ENCODE measurements at regions not wholly inside any gene's neighbourhood (a gene's known extent, or its start where the extent isn't known, plus 50 kb on each side); places are given as distances from the start of the nearest gene placed in this dataset.

DNA sequence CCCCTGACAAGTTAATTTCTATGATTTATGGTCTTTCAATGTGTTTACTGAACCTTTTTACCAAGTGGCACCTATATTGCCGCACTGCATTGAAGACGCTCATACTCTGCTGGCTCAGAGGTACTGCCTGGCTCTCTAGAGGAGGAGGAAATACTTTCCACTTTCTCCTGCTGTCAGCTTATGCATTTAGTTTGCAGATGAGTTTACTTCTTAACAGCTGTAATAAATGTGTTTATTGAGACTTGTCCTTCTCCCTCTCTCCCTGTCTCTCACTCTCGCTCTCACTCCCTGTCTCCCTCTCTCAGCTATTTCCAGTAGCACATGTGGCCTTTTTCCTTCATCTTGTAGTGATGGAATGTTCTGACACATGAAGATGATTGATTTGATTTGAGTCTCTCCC, 60.3 kb upstream of the SPATA13 start:
- WGBS, 10 experiments = 0 to 92% (median 80%) methylated on average over 1 to 3 of the region's 3 CpGs; no CpG with 5 or more reads in 1 of the 10 experiments
- peaks cover 28 to 38% of the 10 kb centered on the region in 2 donors for H3K4me1 ChIP-seq (replicated peaks in 1 of 2)

DNA sequence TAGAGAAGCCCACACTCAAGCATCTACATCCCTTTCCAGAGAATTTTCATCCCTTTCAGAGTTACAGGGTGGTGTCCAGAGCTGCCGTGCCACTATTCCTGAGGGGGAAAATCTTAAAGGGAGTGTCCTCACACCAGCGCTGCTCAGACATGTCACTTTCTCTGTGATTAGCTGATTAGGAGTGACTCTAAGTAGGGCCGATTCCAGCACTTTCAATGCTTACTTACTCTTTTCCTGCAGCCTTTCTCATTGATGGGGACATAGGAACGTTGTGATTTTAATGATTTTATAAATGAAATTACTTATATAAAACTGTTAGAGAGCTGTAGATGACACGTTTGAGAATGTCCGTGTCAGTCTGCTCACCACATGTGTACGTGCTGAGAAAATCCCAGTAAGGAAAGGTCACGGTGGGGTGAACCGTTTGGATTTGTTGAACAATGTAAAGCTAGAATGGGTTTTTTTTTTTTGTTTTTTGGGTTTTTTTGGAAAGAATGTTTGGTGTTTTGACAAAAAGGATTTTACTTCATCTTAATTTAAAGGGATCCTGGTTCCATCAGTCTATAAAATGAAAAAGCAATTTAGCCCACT, 56.6 kb upstream of the SPATA13 start:
- in situ Hi-C loops (cut with MboI; ENCODE audit: low pct_unique_long_range_greater_than_20kb in 2 of 9, low sequenced_read_pairs in 9 of 9, unreplicated experiment in 9 of 9) = no loop called here
- Histone ChIP-seq H3K4me3 (peak overlapping the region in 1 of 5 donors; percentile 7), H3K27ac (peak overlapping the region in 1 of 2 donors; percentile 54), H3K4me1 (replicated peaks in 1 of 2) (peaks cover 33 to 34% of the 10 kb centered on the region in 2 donors)
- WGBS, 10 experiments = 0 to 78% (median 18%) methylated on average over 1 to 7 of the region's 9 CpGs; no CpG with 5 or more reads in 1 of the 10 experiments
- ATAC-seq (replicated peaks in 6 of 8) = peak in 6 of 8 experiments; percentile 46 to 72 (median 58)

More for the DNA sequence above, 60.3 kb upstream of the SPATA13 start:
- peak in 7 of 8 experiments; percentile 11 to 59 (median 42) for ATAC-seq (replicated peaks in 6 of 8)
- in situ Hi-C loops (cut with MboI; ENCODE audit: low pct_unique_long_range_greater_than_20kb in 2 of 9, low sequenced_read_pairs in 9 of 9, unreplicated experiment in 9 of 9) = no loop called here
- no peak overlapping the region for H3K4me3 ChIP-seq
- no peak overlapping the region for H3K27ac ChIP-seq

DNA sequence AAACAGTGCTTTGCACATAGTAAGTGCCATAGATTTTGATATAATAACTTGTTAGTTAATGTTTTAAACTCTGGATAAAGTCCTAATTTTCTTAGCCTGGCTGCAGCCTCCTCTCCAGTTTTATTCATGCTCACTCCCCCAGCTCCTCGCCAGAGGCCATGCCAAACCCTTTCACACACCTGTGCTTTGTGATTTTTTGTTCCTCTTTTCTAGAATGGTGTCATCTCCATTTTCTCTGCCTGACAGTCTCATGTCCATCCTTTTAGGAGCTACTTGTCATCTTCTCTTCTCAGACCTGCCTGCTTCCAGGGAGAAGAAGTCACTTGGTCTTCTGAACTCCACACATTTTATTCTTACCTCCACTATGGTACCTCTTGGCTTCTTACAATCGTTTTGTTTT, 55.8 kb upstream of the SPATA13 start:
- no peak overlapping the region for H3K4me3 ChIP-seq
- WGBS, 10 experiments = 0 to 71% (median 41%) methylated on average over 1 to 2 of the region's 2 CpGs; no CpG with 5 or more reads in 4 of the 10 experiments
- ATAC-seq (replicated peaks in 6 of 8) = no peak

DNA sequence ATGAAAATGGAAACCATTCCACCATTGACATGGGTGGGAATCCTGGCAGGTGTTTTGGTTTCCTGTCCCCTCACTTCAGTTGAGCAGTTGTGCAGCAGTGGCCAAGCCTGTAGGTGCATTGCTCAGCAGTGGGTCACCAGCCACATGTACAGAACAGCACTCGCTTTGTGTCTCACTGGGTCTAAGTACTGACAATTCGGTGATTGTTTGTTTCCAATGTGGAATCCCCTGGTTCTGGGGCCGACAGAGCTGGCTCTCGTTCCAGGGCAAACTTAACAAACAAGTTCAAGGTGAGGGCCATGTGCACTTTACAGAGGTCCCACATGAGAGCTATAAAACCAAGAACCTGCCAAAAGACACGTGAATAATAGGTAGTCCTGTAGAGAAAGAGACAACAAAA, 54.1 kb upstream of the SPATA13 start:
- in situ Hi-C loops (cut with MboI; ENCODE audit: low pct_unique_long_range_greater_than_20kb in 2 of 9, low sequenced_read_pairs in 9 of 9, unreplicated experiment in 9 of 9) = no loop called here
- ATAC-seq (replicated peaks in 6 of 8) = no peak
- no peak overlapping the region for H3K27ac ChIP-seq
- H3K4me1 ChIP-seq (replicated peaks in 1 of 2) = peaks cover 20 to 23% of the 10 kb centered on the region in 2 donors
- no peak overlapping the region for H3K4me3 ChIP-seq
- 38 to 93% (median 75%) methylated on average over 1 to 5 of the region's 5 CpGs; no CpG with 5 or more reads in 2 of the 10 experiments for WGBS, 10 experiments

More for the DNA sequence above, 55.8 kb upstream of the SPATA13 start:
- in situ Hi-C loops (cut with MboI; ENCODE audit: low pct_unique_long_range_greater_than_20kb in 2 of 9, low sequenced_read_pairs in 9 of 9, unreplicated experiment in 9 of 9) = no loop called here
- Histone ChIP-seq H3K4me1 (replicated peaks in 1 of 2) (peaks cover 27 to 28% of the 10 kb centered on the region in 2 donors), H3K27ac (no peak overlapping the region)

DNA sequence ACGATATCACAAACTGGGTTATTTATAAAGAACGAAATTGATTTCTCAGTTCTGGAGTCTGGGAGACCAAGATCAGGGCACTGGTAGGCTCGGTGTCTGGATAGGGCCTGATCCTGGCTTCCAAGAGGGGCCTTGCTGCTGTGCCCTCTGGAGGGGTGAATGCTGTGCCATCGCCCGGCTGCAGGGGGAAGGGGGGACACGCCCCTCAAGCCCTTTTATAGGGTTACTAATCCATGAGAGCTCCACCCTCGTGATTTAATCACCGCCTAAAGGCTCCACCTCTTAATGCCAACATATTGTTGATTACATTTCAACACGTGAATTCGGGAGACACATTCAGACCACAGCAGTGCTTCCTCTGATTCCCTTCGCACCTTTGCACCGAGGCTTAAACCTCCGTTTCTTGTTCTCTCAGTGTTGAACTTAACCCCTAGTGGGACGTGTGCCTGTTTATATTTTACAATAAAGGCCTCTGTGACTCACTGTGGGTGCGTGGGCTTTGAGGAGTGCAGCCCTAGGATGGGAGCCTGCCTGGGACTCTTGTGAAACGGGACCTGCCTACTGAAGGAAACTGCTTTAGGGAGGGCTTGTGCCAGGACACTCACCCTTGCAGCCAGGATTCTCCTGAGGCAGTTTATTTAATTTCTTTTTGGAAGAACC, 52.4 kb upstream of the SPATA13 start:
- Histone ChIP-seq H3K4me1 (replicated peaks in 1 of 2) (peaks cover 20 to 23% of the 10 kb centered on the region in 2 donors), H3K4me3 (no peak overlapping the region), H3K27ac (no peak overlapping the region)
- in situ Hi-C loops (cut with MboI; ENCODE audit: low pct_unique_long_range_greater_than_20kb in 2 of 9, low sequenced_read_pairs in 9 of 9, unreplicated experiment in 9 of 9) = no loop called here
- WGBS, 10 experiments = 40 to 90% (median 72%) methylated on average over 1 to 10 of the region's 16 CpGs; no CpG with 5 or more reads in 3 of the 10 experiments
- ATAC-seq (replicated peaks in 6 of 8) = no peak

DNA sequence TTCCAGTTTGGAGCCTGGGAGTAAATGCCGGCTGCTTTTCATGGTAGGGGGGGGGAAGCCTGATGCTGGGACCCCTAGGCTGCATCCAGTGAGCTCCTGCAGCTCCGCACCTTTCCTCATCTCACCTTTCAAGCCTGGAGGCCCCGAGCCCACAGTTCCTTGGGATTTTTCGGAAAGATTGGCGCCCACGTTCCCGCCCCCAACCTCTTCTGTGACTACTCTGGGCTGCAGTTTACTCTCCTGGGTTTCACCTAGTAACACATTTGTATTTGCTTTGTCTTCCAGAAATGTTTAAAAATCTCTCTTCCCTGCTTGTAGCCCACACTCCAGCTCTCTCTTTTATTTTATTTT, 51.9 kb upstream of the SPATA13 start:
- no peak for ATAC-seq (replicated peaks in 6 of 8)
- in situ Hi-C loops (cut with MboI; ENCODE audit: low pct_unique_long_range_greater_than_20kb in 2 of 9, low sequenced_read_pairs in 9 of 9, unreplicated experiment in 9 of 9) = no loop called here
- 80 to 100% (median 89%) methylated on average over 1 to 7 of the region's 7 CpGs; no CpG with 5 or more reads in 6 of the 10 experiments for WGBS, 10 experiments
- Histone ChIP-seq H3K27ac (no peak overlapping the region), H3K4me3 (no peak overlapping the region), H3K4me1 (replicated peaks in 1 of 2) (peaks cover 18 to 20% of the 10 kb centered on the region in 2 donors)

DNA sequence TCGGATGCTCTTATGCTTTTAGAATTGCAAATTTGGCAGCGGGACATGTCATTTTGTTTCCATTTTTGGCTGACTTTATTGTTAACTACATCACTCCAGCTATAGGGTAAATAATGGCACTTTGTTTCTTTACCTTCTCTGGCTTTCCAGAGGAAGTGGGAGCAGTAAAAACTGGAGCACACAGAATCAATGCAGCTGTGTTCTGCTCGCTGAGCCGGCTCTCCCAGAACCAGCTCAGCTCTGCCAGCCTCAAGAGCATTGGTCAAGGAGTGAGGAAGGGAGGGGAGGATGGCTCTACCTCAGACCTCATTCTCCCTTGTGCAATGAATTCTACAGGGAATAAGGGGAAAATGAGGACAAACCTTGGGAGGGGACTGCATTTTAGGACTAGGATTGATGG, 50.5 kb upstream of the SPATA13 start:
- in situ Hi-C loops (cut with MboI; ENCODE audit: low pct_unique_long_range_greater_than_20kb in 2 of 9, low sequenced_read_pairs in 9 of 9, unreplicated experiment in 9 of 9) = no loop called here
- Histone ChIP-seq H3K4me3 (no peak overlapping the region), H3K27ac (no peak overlapping the region), H3K4me1 (replicated peaks in 1 of 2) (peaks cover 4 to 6% of the 10 kb centered on the region in 2 donors)
- WGBS, 10 experiments = 32 to 100% (median 75%) methylated on average over 2 to 4 of the region's 4 CpGs; no CpG with 5 or more reads in 3 of the 10 experiments
- ATAC-seq (replicated peaks in 6 of 8) = peak in 1 of 8 experiments; percentile 31

All from motor neuron (in vitro differentiated cells).